ENCODE measurements at regions not wholly inside any gene's neighbourhood (a gene's known extent, or its start where the extent isn't known, plus 50 kb on each side); places are given as distances from the start of the nearest gene placed in this dataset.

- H2BK12ac ChIP-seq (ENCODE audit: insufficient read length, low read depth, low read length) = no peak overlapping the region
- H3K4me1 Mint-ChIP-seq = no peaks in the 10 kb centered on the region
- no peak overlapping the region for H3K9ac ChIP-seq (ENCODE audit: extremely low read depth, insufficient read length, low read length)
Measured at GRCh38 chr5:84524491-84524890, 139.8 kb upstream of the EDIL3 start.

More at GRCh38 chr5:84524491-84524890, 139.8 kb upstream of the EDIL3 start:
- Histone ChIP-seq H3K4ac (ENCODE audit: low read depth, low read length) (no peak overlapping the region), H4K8ac (replicated peaks; ENCODE audit: insufficient read length, low read depth, low read length) (no peak overlapping the region), H2BK15ac (ENCODE audit: low read depth, low read length) (no peak overlapping the region), H2BK20ac (ENCODE audit: low read depth, low read length, poor library complexity, severe bottlenecking) (no peak overlapping the region), H3K4me2 (ENCODE audit: insufficient read depth, insufficient read length, low read length) (no peak overlapping the region), H3K56ac (ENCODE audit: insufficient read length, low read depth, low read length) (no peak overlapping the region), H3K27ac (ENCODE audit: insufficient read length, low read depth, low read length) (no peak overlapping the region), H2BK5ac (ENCODE audit: insufficient read length, low read length) (no peak overlapping the region), H3K27me3 (ENCODE audit: insufficient read depth, low read length) (no peaks in the 10 kb centered on the region), H2AK5ac (ENCODE audit: insufficient read length, low read length) (no peak overlapping the region), H3K23ac (ENCODE audit: insufficient read length, low read depth, low read length) (no peak overlapping the region), H3K14ac (ENCODE audit: insufficient read depth, low read length) (no peak overlapping the region), H4K91ac (ENCODE audit: insufficient read length, low read depth, low read length) (no peak overlapping the region), H3T11ph (ENCODE audit: low read length) (no peak overlapping the region), H3K18ac (ENCODE audit: insufficient read length, low read depth, low read length) (no peak overlapping the region), H4K5ac (ENCODE audit: insufficient read length, low read depth, low read length) (no peak overlapping the region), H4K20me1 (ENCODE audit: control insufficient read depth, insufficient read depth, insufficient read length) (no peaks in the 10 kb centered on the region), H3K4me1 (ENCODE audit: insufficient read depth, low read length) (no peaks in the 10 kb centered on the region), H3K23me2 (ENCODE audit: insufficient read length, low read depth, low read length, poor library complexity, severe bottlenecking) (no peaks in the 10 kb centered on the region), H3K9me3 (ENCODE audit: control insufficient read depth, low read depth, low read length) (no peaks in the 10 kb centered on the region), H2BK120ac (ENCODE audit: low read depth, low read length, poor library complexity, severe bottlenecking) (no peak overlapping the region), H2AFZ (ENCODE audit: low read length) (no peak overlapping the region), H3K79me2 (ENCODE audit: insufficient read depth, low read length) (no peaks in the 10 kb centered on the region), H3K79me1 (ENCODE audit: insufficient read depth, low read depth, low read length, poor library complexity, severe bottlenecking) (no peaks in the 10 kb centered on the region)
- H3K4me3 Mint-ChIP-seq = no peak overlapping the region
- no peaks in the 10 kb centered on the region for H3K27me3 Mint-ChIP-seq (ENCODE audit: low read depth)
- H3K9me3 Mint-ChIP-seq = no peaks in the 10 kb centered on the region; a peak in 1 of 5 replicates
- H3K27ac Mint-ChIP-seq = no peak overlapping the region
- no peak for TF ChIP-seq CTCF (conservative IDR thresholded peaks at IDR 0.05)
- no peak for DNase-seq
- peaks cover 0 to 2% (median 1%) of the 10 kb centered on the region in 3 experiments; a peak in 2 of 7 replicates for H3K36me3 Mint-ChIP-seq (ENCODE audit: insufficient read depth in 1 of 3, low read depth in 3 of 3)
